ENCODE measurements at regions not wholly inside any gene's neighbourhood (a gene's known extent, or its start where the extent isn't known, plus 50 kb on each side); places are given as distances from the start of the nearest gene placed in this dataset.

GRCh38 chr7:4416396-4417056 lies 265.6 kb upstream of the FOXK1 start:
- H3K4me3 ChIP-seq (ENCODE audit: low read depth, low read length), result no peak overlapping the region
- no peak overlapping the region for H3K27ac ChIP-seq (ENCODE audit: extremely low read depth, low read depth, low read length)
- ChIA-PET POLR2A (no interaction called here), CTCF (no interaction called here)
- no peaks in the 10 kb centered on the region for H3K36me3 ChIP-seq (ENCODE audit: control insufficient read depth in 2 of 2, insufficient read depth in 1 of 2, low read length in 2 of 2)
- no peaks in the 10 kb centered on the region for H3K4me1 ChIP-seq (ENCODE audit: control insufficient read depth, insufficient read depth, low read length)
- no peaks in the 10 kb centered on the region for H3K9me3 ChIP-seq (ENCODE audit: control insufficient read depth, insufficient read depth, low read depth, low read length)
- TF ChIP-seq ZNF560 (tag by site-specific recombination; IDR thresholded peaks at IDR 0.05; ENCODE audit: borderline replicate concordance) (no peak), ZNF548 (tag by site-specific recombination; IDR thresholded peaks at IDR 0.05) (no peak), ZNF350 (tag by site-specific recombination; IDR thresholded peaks at IDR 0.05) (no peak), REST (tag by site-specific recombination; IDR thresholded peaks at IDR 0.05) (no peak), HIC1 (tag by site-specific recombination; IDR thresholded peaks at IDR 0.05) (no peak), ZSCAN16 (tag by site-specific recombination; IDR thresholded peaks at IDR 0.05) (no peak), TCF7L2 (IDR thresholded peaks at IDR 0.05; ENCODE audit: borderline replicate concordance, low read depth, low read length) (0 out of 2 replicates have a peak, but pooled peaks have one; percentile 57), ZBTB6 (tag by site-specific recombination; IDR thresholded peaks at IDR 0.05) (no peak), ZNF629 (tag by site-specific recombination; IDR thresholded peaks at IDR 0.05) (0 out of 2 replicates have a peak, but pooled peaks have one; percentile 11), ZNF701 (tag by site-specific recombination; IDR thresholded peaks at IDR 0.05) (no peak), ZNF654 (tag by site-specific recombination; IDR thresholded peaks at IDR 0.05; ENCODE audit: low read depth) (no peak), ZNF843 (tag by site-specific recombination; IDR thresholded peaks at IDR 0.05) (peak; percentile 54; the same call in 1 of the 2 replicates), ZNF501 (tag by site-specific recombination; IDR thresholded peaks at IDR 0.05) (no peak), ZNF610 (tag by site-specific recombination; IDR thresholded peaks at IDR 0.05; ENCODE audit: borderline replicate concordance) (peak; percentile 70; the same call in 1 of the 2 replicates), ZNF184 (tag by site-specific recombination; IDR thresholded peaks at IDR 0.05) (no peak), ZXDB (tag by site-specific recombination; IDR thresholded peaks at IDR 0.05) (peak; percentile 20; the same call in 1 of the 2 replicates), ZNF449 (tag by site-specific recombination; IDR thresholded peaks at IDR 0.05) (no peak), ZNF664 (tag by site-specific recombination; IDR thresholded peaks at IDR 0.05) (no peak), GLI2 (tag by site-specific recombination; IDR thresholded peaks at IDR 0.05; ENCODE audit: borderline replicate concordance, low read depth) (no peak), YY2 (tag by site-specific recombination; IDR thresholded peaks at IDR 0.05) (0 out of 2 replicates have a peak, but pooled peaks have one; percentile 27), GLIS2 (tag by site-specific recombination; IDR thresholded peaks at IDR 0.05) (no peak), ZNF335 (tag by site-specific recombination; conservative IDR thresholded peaks at IDR 0.05) (peak; percentile 15; the same call in 1 of the 2 replicates), PRDM4 (tag by site-specific recombination; IDR thresholded peaks at IDR 0.05) (no peak), ZSCAN30 (tag by site-specific recombination; IDR thresholded peaks at IDR 0.05) (no peak)
- TF ChIP-seq, protein P1, sequence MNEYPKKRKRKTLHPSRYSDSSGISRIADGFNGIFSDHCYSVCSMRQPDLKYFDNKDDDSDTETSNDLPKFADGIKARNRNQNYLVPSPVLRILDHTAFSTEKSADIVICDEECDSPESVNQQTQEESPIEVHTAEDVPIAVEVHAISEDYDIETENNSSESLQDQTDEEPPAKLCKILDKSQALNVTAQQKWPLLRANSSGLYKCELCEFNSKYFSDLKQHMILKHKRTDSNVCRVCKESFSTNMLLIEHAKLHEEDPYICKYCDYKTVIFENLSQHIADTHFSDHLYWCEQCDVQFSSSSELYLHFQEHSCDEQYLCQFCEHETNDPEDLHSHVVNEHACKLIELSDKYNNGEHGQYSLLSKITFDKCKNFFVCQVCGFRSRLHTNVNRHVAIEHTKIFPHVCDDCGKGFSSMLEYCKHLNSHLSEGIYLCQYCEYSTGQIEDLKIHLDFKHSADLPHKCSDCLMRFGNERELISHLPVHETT (tag by site-specific recombination; IDR thresholded peaks at IDR 0.05), result no peak

Data from HEK293 (cell line).